Left renal cortex interstitium (tissue), 4 donors: ENCODE measurements at regions not wholly inside any gene's neighbourhood (a gene's known extent, or its start where the extent isn't known, plus 50 kb on each side); places are given as distances from the start of the nearest gene placed in this dataset.

Experiments
- DNase-seq, 4 donors: peaks; one replicate each; pipeline ENCODE4 v3.0.0-alpha.2; 2013; ENCODE audit warnings: low read depth in 4 of 4, low spot score in 2 of 4, missing footprints in 1 of 4

GRCh38 chr2:19519045-19519444 is 160.6 kb upstream of the OSR1 start:
- no peak for DNase-seq

- no peak for DNase-seq
These were observed 148.7 kb upstream of the OSR1 start for GRCh38 chr2:19507137-19507536.

- DNase-seq, result no peak
These were observed 147.0 kb upstream of the OSR1 start for GRCh38 chr2:19505199-19506136.

- DNase-seq, result peak in 2 of 4 donors; percentile 18 to 24
These were observed 146.2 kb upstream of the OSR1 start for GRCh38 chr2:19504400-19505198.

- DNase-seq, result no peak
These were observed 145.5 kb upstream of the OSR1 start for GRCh38 chr2:19503915-19504314.

- DNase-seq, result no peak
These were observed 145.0 kb upstream of the OSR1 start for GRCh38 chr2:19503406-19503805.

GRCh38 chr2:19500126-19500525 is 141.7 kb upstream of the OSR1 start:
- no peak for DNase-seq

GRCh38 chr2:19496646-19497045 is 138.2 kb upstream of the OSR1 start:
- no peak for DNase-seq

GRCh38 chr2:19494241-19494640 is 135.8 kb upstream of the OSR1 start:
- no peak for DNase-seq

- DNase-seq, result no peak
These were observed 133.4 kb upstream of the OSR1 start for GRCh38 chr2:19491796-19492195.

GRCh38 chr2:19490846-19491435 is 132.5 kb upstream of the OSR1 start:
- DNase-seq, result no peak

- no peak for DNase-seq
These were observed 129.7 kb upstream of the OSR1 start for GRCh38 chr2:19488009-19488691.

GRCh38 chr2:19484736-19485135 is 126.3 kb upstream of the OSR1 start:
- DNase-seq, result no peak

- DNase-seq, result no peak
These were observed 122.2 kb upstream of the OSR1 start for GRCh38 chr2:19480673-19481072.

GRCh38 chr2:19479666-19480065 is 121.2 kb upstream of the OSR1 start:
- no peak for DNase-seq

- DNase-seq, result no peak
These were observed 120.0 kb upstream of the OSR1 start for GRCh38 chr2:19478409-19478808.

- DNase-seq, result no peak
These were observed 117.9 kb upstream of the OSR1 start for GRCh38 chr2:19476327-19476726.

GRCh38 chr2:19474128-19474527 is 115.7 kb upstream of the OSR1 start:
- DNase-seq, result peak in 3 of 4 donors; percentile 33 to 41 (median 40)

- no peak for DNase-seq
These were observed 114.9 kb upstream of the OSR1 start for GRCh38 chr2:19473350-19473749.

GRCh38 chr2:19472391-19472978 is 114.1 kb upstream of the OSR1 start:
- no peak for DNase-seq
